A549 (cell line): ENCODE measurements at regions not wholly inside any gene's neighbourhood (a gene's known extent, or its start where the extent isn't known, plus 50 kb on each side); places are given as distances from the start of the nearest gene placed in this dataset.

Source experiments
- CTCF ChIP-seq: fragments of >200 bp; sonication (Bioruptor Twin); formaldehyde crosslinking; IDR thresholded peaks from 3 replicates; pipeline ENCODE4 v1.5.1; 2016
- ELK1 ChIP-seq: fragments of 150-350 bp; IDR thresholded peaks from 2 replicates; pipeline ENCODE4 v1.6.1; 2014; ENCODE audit warnings: low read depth, mild to moderate bottlenecking, low read length
- EP300 ChIP-seq, 2 experiments: fragments of >200 bp; sonication (Bioruptor Twin); formaldehyde crosslinking; IDR thresholded peaks; 2 replicates in 1 of 2; 3 replicates in 1 of 2; pipeline ENCODE4 v1.6.1; 2016 to 2017
- ESRRA ChIP-seq: fragments of 150-350 bp; IDR thresholded peaks from 2 replicates; pipeline ENCODE4 v1.6.1; 2014; ENCODE audit warnings: mild to moderate bottlenecking, low read length, borderline replicate concordance
- HOXA7 ChIP-seq: fragments of 250-450 bp; sonication (Bioruptor Pico); IDR thresholded peaks from 2 replicates; pipeline ENCODE4 v1.5.0; 2020; ENCODE audit warnings: mild to moderate bottlenecking, moderate library complexity
- JUN ChIP-seq, 2 experiments: fragments of >200 bp; sonication (Bioruptor Twin); formaldehyde crosslinking; IDR thresholded peaks; 2 replicates in 1 of 2; 3 replicates in 1 of 2; pipeline ENCODE4 v1.6.1; 2016 to 2017
- JUNB ChIP-seq: fragments of >200 bp; sonication (Bioruptor Twin); formaldehyde crosslinking; IDR thresholded peaks from 2 replicates; pipeline ENCODE4 v1.6.1; 2016
- MAX ChIP-seq: IDR thresholded peaks from 2 replicates; pipeline ENCODE4 v1.6.1; 2012
- PBX3 ChIP-seq: IDR thresholded peaks from 2 replicates; pipeline ENCODE4 v1.6.1; 2012
- POLR2A ChIP-seq: IDR thresholded peaks from 2 replicates; pipeline ENCODE4 v1.6.1; 2012; ENCODE audit warnings: mild to moderate bottlenecking, low read length
- POLR2AphosphoS2 ChIP-seq: conservative IDR thresholded peaks from 2 replicates; pipeline ENCODE4 v1.6.1; 2012; ENCODE audit warnings: low read length, improper control_type of control experiment, inconsistent platforms
- RAD21 ChIP-seq, 2 experiments: fragments of >200 bp in 1 of 2; sonication (Bioruptor Twin) in 1 of 2; formaldehyde crosslinking in 1 of 2; IDR thresholded peaks in 1 of 2; conservative IDR thresholded peaks in 1 of 2; 2 replicates in 1 of 2; 3 replicates in 1 of 2; pipeline ENCODE4 v1.6.1; 2012 to 2018; ENCODE audit warnings: inconsistent platforms in 1 of 2
- REST ChIP-seq: fragments of 200-600 bp; sonication (generic); IDR thresholded peaks from 2 replicates; pipeline ENCODE4 v1.6.1; 2016; ENCODE audit warnings: antibody characterized with exemption, mild to moderate bottlenecking, moderate library complexity
- SMC3 ChIP-seq: fragments of >200 bp; sonication (Bioruptor Twin); formaldehyde crosslinking; IDR thresholded peaks from 3 replicates; pipeline ENCODE4 v1.6.1; 2018; ENCODE audit warnings: inconsistent platforms

GRCh38 chr13:65600702-65601101 lies 1629.4 kb downstream of the PCDH9 start:
- TF ChIP-seq CTCF = no peak
- no peak for TF ChIP-seq POLR2AphosphoS2
- no peak for TF ChIP-seq JUNB
- no peak for TF ChIP-seq REST
- TF ChIP-seq ESRRA = no peak
- TF ChIP-seq EP300 (IDR thresholded peaks at IDR 0.05) = no peak
- no peak for TF ChIP-seq RAD21 (conservative IDR thresholded peaks at IDR 0.05 in 1 of 2, IDR thresholded peaks at IDR 0.05 in 1 of 2)
- TF ChIP-seq MAX = no peak
- TF ChIP-seq ELK1 = no peak
- TF ChIP-seq POLR2A = no peak
- no peak for TF ChIP-seq PBX3
- TF ChIP-seq JUN (IDR thresholded peaks at IDR 0.05) = no peak
- TF ChIP-seq HOXA7 (CRISPR knock-in tag) = no peak
- TF ChIP-seq SMC3 = no peak
